GM19238 (cell line): ENCODE measurements at regions not wholly inside any gene's neighbourhood (a gene's known extent, or its start where the extent isn't known, plus 50 kb on each side); places are given as distances from the start of the nearest gene placed in this dataset.
A peak's percentile ranks its signal among the peaks of the same experiment; 100 is the strongest.

Experiments used
- DNase-seq: peaks from one replicate; pipeline ENCODE4 v3.0.0; 2011; ENCODE audit warnings: low spot score; ENCODE audit not compliant: insufficient read length

DNA sequence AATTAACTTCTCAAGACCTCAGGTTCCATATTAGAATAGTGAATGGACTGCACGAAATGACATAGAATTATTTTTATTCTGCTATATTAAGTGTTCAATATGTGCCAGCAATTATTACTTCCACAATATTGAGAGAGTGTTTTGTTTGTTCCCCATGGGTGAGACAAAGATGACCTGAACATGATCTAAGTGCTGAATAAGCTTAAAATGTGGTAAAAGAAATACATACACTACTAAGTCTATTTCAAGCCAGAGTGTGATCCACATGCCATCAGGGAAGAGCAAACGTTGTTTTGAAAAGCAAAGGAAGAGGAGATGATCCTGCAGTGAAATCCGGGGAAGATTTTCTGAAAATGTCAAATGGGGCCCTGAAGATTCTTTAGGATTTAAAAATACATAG is 59.8 kb upstream of the RUNX1 start:
- no peak for DNase-seq

DNA sequence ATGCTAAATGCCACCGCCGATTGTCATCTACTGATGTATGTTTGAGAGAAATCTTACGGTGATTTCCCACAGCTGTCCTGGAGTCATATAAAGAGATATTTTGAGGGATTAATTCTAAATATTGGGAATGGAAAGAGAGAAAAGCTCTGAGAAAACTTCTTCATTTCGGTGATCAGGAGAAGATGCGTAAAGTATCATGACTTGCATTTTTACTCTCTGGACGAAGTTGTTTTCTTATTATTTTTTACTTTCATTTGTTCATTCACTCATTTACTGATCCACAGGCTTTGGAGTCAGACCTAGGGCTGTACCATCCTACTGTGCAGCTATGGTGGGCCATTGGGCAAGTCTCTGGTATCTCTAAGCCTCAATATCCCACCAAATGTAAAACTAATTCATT is 58.4 kb upstream of the RUNX1 start:
- no peak for DNase-seq

DNA sequence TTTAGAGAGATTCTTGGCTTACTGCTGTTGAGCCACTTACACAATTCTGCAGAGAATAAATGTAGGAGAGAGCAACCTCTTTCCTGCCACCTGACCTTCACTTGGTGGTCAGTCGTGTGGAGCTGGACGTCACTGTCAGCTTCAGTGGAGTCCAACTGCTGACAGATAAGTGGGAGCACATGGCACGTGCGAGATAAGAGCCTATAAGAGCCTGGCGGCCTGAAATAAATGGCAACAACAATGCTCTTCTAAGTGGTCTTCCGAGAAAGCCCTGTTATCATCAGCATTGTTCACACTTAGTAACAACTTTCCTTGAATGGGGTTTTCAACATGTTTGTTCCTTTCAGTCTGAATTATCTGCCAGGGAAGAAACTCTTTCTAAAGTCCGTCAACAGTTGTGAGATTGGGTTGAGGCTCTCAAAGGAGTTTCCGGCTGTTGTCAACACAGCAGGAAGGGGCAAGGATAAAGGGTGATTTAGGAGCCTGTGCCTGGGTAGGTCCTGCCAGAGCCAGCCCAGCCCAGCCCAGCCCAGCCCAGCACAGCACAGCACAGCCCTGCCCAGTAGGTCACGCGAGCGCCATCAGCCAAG is 57.2 kb upstream of the RUNX1 start:
- no peak for DNase-seq

DNA sequence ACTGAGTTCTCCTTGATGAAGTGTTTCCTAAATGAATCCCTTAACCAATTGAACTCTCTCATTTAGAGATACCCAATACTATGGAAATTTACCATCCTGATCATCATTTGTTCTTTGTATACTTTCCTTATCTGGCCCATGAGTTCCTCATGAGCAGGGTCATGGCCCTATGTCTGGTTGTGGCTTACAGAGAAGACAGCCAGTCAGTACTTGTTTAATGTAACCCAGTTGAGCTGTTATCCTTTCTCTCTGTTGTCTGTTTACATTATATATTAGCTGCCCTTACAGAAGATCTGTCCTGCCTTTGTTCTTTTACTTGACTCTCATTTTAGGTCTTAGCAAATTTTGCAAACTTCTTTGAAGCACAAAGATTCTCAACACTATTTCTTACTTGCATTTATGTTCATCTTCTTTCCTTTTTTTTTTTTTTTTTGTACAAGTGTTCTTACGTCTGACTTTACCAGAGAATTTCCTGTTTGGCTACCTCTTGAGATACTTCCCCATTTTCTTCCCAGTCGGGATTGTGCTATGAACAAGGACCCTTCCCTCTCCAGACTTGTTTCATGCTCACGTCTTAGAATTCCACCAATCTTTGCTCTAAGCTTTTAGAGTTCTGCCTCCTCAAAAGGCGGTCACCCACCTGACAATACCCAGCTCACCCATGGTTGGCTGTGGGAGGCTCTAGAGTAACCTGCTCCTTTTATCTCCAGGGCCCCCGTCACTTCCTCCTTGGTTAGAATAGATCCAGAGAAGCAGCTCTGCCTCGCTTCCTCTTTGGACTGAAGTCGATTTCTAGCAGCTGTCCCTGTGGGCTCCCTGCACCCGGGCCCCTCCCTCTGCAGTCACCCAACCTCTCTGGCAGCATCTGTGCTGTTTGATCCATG is 53.6 kb upstream of the RUNX1 start:
- peak; percentile 7 for DNase-seq

DNA sequence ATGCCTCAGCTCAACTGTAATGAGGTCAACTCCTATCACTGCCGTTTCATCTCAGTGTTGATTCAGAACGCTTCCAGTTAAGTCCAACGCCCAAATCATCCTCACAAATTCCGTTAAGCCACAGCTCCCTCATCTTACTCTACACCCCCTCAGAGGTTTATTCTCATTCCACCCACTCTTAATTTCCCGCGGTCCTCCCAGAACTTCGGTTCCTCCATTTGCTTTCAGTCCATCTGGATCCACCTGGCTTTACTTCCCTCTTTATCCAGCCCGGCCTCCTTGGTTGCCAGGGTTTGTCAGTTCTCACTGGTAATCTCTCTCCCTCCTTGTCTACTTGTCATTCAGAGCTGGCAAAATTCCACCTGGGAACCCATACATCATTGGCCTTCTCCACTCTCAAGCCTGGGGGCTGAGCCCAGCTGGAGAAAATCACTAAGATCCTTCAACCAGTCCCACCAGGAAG is 51.3 kb upstream of the RUNX1 start:
- DNase-seq: no peak

DNA sequence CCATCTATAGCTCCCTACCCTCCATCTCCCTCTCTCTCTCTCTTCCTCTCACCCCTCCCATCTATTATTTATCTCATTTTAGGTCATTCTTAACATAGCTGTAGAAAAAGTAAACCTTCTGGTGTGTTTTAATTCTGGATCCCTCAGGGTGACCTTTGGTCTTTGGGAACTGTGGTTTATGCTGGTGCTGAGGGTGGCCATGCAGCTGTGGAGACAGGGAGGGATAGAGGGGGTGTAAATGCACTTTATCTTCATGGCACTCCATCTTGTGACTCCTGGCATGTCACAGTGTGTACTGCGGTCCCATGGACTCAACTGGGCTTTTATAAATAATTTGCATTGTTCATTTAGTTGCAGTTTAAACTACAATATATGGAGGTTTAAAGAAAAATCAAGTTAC is 50.2 kb upstream of the RUNX1 start:
- no peak for DNase-seq
